CD14-positive monocyte (primary cell): ENCODE measurements at regions not wholly inside any gene's neighbourhood (a gene's known extent, or its start where the extent isn't known, plus 50 kb on each side); places are given as distances from the start of the nearest gene placed in this dataset.

Experiments
- DNase-seq, 3 donors: peaks; one replicate each; pipeline ENCODE4 v3.0.0-alpha.2; 2011 to 2022
- H2AFZ ChIP-seq: 2 replicates; pipeline ENCODE4 v1.6.0; 2012; ENCODE audit warnings: mild to moderate bottlenecking, low read depth, low read length, inconsistent platforms; ENCODE audit not compliant: insufficient read depth, poor library complexity, severe bottlenecking
- H3K27ac ChIP-seq, 2 donors: 1 replicate in 1 of 2; 2 replicates in 1 of 2; pipeline ENCODE4 v1.5.1; 2012 to 2013; ENCODE audit warnings: low read length in 2 of 2, control low read depth in 1 of 2, inconsistent platforms in 1 of 2, low read depth in 1 of 2, mild to moderate bottlenecking in 1 of 2
- H3K27me3 ChIP-seq, 2 donors: one replicate each; pipeline versions ENCODE4 v1.6.0 to v1.6.1; 2011 to 2013; ENCODE audit warnings: low read length in 2 of 2; ENCODE audit not compliant: control insufficient read depth in 2 of 2, insufficient read depth in 2 of 2
- H3K36me3 ChIP-seq, 2 donors: replicated peaks in 1 of 2; 1 replicate in 1 of 2; 2 replicates in 1 of 2; pipeline versions ENCODE4 v1.5.1 to v1.6.1; 2012 to 2013; ENCODE audit warnings: low read length in 2 of 2, control low read depth in 1 of 2, inconsistent platforms in 1 of 2, mild to moderate bottlenecking in 1 of 2; ENCODE audit not compliant: insufficient read depth in 2 of 2, control insufficient read depth in 1 of 2
- H3K4me1 ChIP-seq, 2 donors: 1 replicate in 1 of 2; 2 replicates in 1 of 2; pipeline versions ENCODE4 v1.5.1 to v1.6.1; 2012 to 2013; ENCODE audit warnings: low read length in 2 of 2, control low read depth in 1 of 2, inconsistent platforms in 1 of 2, mild to moderate bottlenecking in 1 of 2, moderate library complexity in 1 of 2; ENCODE audit not compliant: insufficient read depth in 2 of 2, control insufficient read depth in 1 of 2
- H3K4me2 ChIP-seq: replicated peaks from 2 replicates; pipeline ENCODE3; 2012; ENCODE audit warnings: low read length, moderate library complexity, mild to moderate bottlenecking; ENCODE audit not compliant: poor library complexity, severe bottlenecking; ENCODE audit errors: extremely low read depth
- H3K4me3 ChIP-seq, 3 experiments: fragments of 200-600 bp in 1 of 3; sonication (generic) in 1 of 3; replicated peaks in 1 of 3; 1 replicate in 2 of 3; 2 replicates in 1 of 3; pipeline ENCODE4 v1.5.1; 2011 to 2013; ENCODE audit warnings: low read length in 3 of 3, mild to moderate bottlenecking in 3 of 3, control low read depth in 2 of 3, low read depth in 2 of 3, inconsistent platforms in 1 of 3, moderate library complexity in 1 of 3
- H3K79me2 ChIP-seq: 2 replicates; pipeline ENCODE4 v1.6.0; 2012; ENCODE audit warnings: mild to moderate bottlenecking, control low read depth, inconsistent platforms, low read length, moderate library complexity; ENCODE audit not compliant: insufficient read depth
- H3K9ac ChIP-seq: 2 replicates; pipeline ENCODE4 v1.6.0; 2017; ENCODE audit warnings: low read length, mild to moderate bottlenecking; ENCODE audit not compliant: insufficient read depth, poor library complexity, severe bottlenecking
- H3K9me3 ChIP-seq, 2 donors: replicated peaks in 1 of 2; 1 replicate in 1 of 2; 2 replicates in 1 of 2; pipeline versions ENCODE4 v1.5.1 to v1.6.1; 2012 to 2013; ENCODE audit warnings: low read length in 2 of 2, control low read depth in 1 of 2; ENCODE audit not compliant: control insufficient read depth in 1 of 2, insufficient read depth in 1 of 2
- H4K20me1 ChIP-seq: 2 replicates; pipeline ENCODE4 v1.6.0; 2012; ENCODE audit warnings: mild to moderate bottlenecking, low read length, control low read depth, moderate library complexity; ENCODE audit not compliant: insufficient read depth
- H3K27ac Mint-ChIP-seq, 7 donors: one replicate each; pipeline ENCODE4 v1.8.0; 2020; ENCODE audit warnings: mild to moderate bottlenecking in 7 of 7, mixed read lengths in 7 of 7, moderate library complexity in 6 of 7, inconsistent platforms in 2 of 7
- H3K27me3 Mint-ChIP-seq, 3 donors: one replicate each; pipeline ENCODE4 v1.8.0; 2021 to 2022; ENCODE audit warnings: low read depth in 3 of 3, mild to moderate bottlenecking in 3 of 3, mixed read lengths in 3 of 3, moderate library complexity in 3 of 3, inconsistent platforms in 1 of 3
- H3K36me3 Mint-ChIP-seq, 2 donors: one replicate each; pipeline ENCODE4 v1.8.0; 2020; ENCODE audit warnings: mixed read lengths in 2 of 2, inconsistent platforms in 1 of 2, mild to moderate bottlenecking in 1 of 2
- H3K4me1 Mint-ChIP-seq: one replicate; pipeline ENCODE4 v1.8.0; 2020; ENCODE audit warnings: mild to moderate bottlenecking, mixed read lengths
- H3K4me3 Mint-ChIP-seq, 2 donors: one replicate each; pipeline ENCODE4 v1.8.0; 2020; ENCODE audit warnings: mild to moderate bottlenecking in 2 of 2, mixed read lengths in 2 of 2, moderate library complexity in 1 of 2
- H3K9me3 Mint-ChIP-seq, 7 donors: one replicate each; pipeline ENCODE4 v1.8.0; 2020 to 2022; ENCODE audit warnings: mixed read lengths in 7 of 7, mild to moderate bottlenecking in 6 of 7, moderate library complexity in 6 of 7, inconsistent platforms in 2 of 7
- CTCF ChIP-seq: fragments of 200-600 bp; IDR thresholded peaks from one replicate; pipeline ENCODE4 v1.8.0; 2022; ENCODE audit warnings: antibody characterized with exemption, mild to moderate bottlenecking
- WGBS: methylation state at CpG from one replicate; pipeline ENCODE4 v1.1.5; 2013; ENCODE audit warnings: missing lambda C conversion rate; ENCODE audit not compliant: insufficient coverage; 5-methylcytosine and 5-hydroxymethylcytosine counted together
- intact Hi-C, 2 donors: fragments of 100-400 bp; cut with micrococcal nuclease; formaldehyde crosslinking; loops; one replicate each; pipeline versions ENCODE4 v1.15.0 to v1.15.1; 2023

GRCh38 chr10:28105561-28105960 is 106.7 kb upstream of the ODAD2 start:
- no peak overlapping the region for H3K4me3 Mint-ChIP-seq
- Histone ChIP-seq H3K4me1 (no peaks in the 10 kb centered on the region), H3K79me2 (no peaks in the 10 kb centered on the region), H2AFZ (no peak overlapping the region), H3K4me3 (no peak overlapping the region), H3K4me2 (no peak overlapping the region), H3K27ac (no peak overlapping the region), H3K27me3 (no peaks in the 10 kb centered on the region), H4K20me1 (peaks cover 3% of the 10 kb centered on the region), H3K9me3 (no peaks in the 10 kb centered on the region), H3K36me3 (peaks cover 12 to 41% of the 10 kb centered on the region in 2 donors), H3K9ac (no peak overlapping the region)
- TF ChIP-seq CTCF, result no peak
- no peak for DNase-seq
- peaks cover 40 to 57% of the 10 kb centered on the region in 2 donors for H3K36me3 Mint-ChIP-seq
- H3K9me3 Mint-ChIP-seq, result peaks cover 0 to 2% (median 0%) of the 10 kb centered on the region in 7 donors
- no peak overlapping the region for H3K27ac Mint-ChIP-seq
- intact Hi-C loops, result no loop called here
- no peaks in the 10 kb centered on the region for H3K4me1 Mint-ChIP-seq
- 83% methylated on average over 5 of the region's 8 CpGs for WGBS
- no peaks in the 10 kb centered on the region for H3K27me3 Mint-ChIP-seq

GRCh38 chr10:28097633-28098032 is 98.8 kb upstream of the ODAD2 start:
- Histone ChIP-seq H3K27ac (no peak overlapping the region), H2AFZ (no peak overlapping the region), H4K20me1 (peaks cover 3% of the 10 kb centered on the region), H3K9ac (no peak overlapping the region), H3K9me3 (no peaks in the 10 kb centered on the region), H3K36me3 (peaks cover 0 to 9% of the 10 kb centered on the region in 2 donors), H3K27me3 (no peaks in the 10 kb centered on the region), H3K4me2 (no peak overlapping the region), H3K4me1 (no peaks in the 10 kb centered on the region), H3K79me2 (no peaks in the 10 kb centered on the region), H3K4me3 (no peak overlapping the region)
- no peak for TF ChIP-seq CTCF
- Mint-ChIP-seq H3K4me1 (no peaks in the 10 kb centered on the region), H3K27ac (no peak overlapping the region), H3K36me3 (peaks cover 6 to 10% of the 10 kb centered on the region in 2 donors), H3K27me3 (no peaks in the 10 kb centered on the region), H3K9me3 (no peaks in the 10 kb centered on the region), H3K4me3 (no peak overlapping the region)
- intact Hi-C loops, result no loop called here
- DNase-seq, result no peak
- no CpG with 5 or more reads among the region's 3 CpGs for WGBS
